ENCODE measurements at regions not wholly inside any gene's neighbourhood (a gene's known extent, or its start where the extent isn't known, plus 50 kb on each side); places are given as distances from the start of the nearest gene placed in this dataset.

DNA sequence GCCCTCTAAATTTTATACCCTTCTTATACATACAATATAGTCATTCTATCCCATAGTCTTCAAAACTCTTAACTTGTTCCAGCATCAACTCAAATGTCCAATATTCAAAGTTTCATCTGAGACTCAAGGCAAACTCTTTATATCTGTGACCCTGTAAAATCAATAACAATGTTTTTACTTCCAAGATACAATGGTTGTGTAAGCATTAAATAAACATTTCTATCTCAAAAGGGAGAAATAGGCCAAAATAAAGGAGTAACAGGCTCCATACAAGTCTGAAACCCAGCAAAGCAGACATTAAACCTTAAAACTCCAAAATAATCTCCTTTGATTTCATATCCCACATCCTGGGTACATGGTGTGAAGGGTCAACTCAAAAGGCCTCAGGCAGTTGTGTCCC lies 1299.1 kb downstream of the MRPL39 start:
- no peak for TF ChIP-seq ZNF324 (tag by site-specific recombination; IDR thresholded peaks at IDR 0.05)
- TF ChIP-seq, protein P1, sequence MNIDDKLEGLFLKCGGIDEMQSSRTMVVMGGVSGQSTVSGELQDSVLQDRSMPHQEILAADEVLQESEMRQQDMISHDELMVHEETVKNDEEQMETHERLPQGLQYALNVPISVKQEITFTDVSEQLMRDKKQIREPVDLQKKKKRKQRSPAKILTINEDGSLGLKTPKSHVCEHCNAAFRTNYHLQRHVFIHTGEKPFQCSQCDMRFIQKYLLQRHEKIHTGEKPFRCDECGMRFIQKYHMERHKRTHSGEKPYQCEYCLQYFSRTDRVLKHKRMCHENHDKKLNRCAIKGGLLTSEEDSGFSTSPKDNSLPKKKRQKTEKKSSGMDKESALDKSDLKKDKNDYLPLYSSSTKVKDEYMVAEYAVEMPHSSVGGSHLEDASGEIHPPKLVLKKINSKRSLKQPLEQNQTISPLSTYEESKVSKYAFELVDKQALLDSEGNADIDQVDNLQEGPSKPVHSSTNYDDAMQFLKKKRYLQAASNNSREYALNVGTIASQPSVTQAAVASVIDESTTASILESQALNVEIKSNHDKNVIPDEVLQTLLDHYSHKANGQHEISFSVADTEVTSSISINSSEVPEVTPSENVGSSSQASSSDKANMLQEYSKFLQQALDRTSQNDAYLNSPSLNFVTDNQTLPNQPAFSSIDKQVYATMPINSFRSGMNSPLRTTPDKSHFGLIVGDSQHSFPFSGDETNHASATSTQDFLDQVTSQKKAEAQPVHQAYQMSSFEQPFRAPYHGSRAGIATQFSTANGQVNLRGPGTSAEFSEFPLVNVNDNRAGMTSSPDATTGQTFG (tag by site-specific recombination; IDR thresholded peaks at IDR 0.05; ENCODE audit: borderline replicate concordance): no peak
- TF ChIP-seq SCRT1 (tag by site-specific recombination; IDR thresholded peaks at IDR 0.05; ENCODE audit: borderline replicate concordance): no peak
- TF ChIP-seq ZNF416 (tag by site-specific recombination; IDR thresholded peaks at IDR 0.05): no peak
- TF ChIP-seq KLF8 (tag by site-specific recombination; IDR thresholded peaks at IDR 0.05): no peak
- no peak for TF ChIP-seq ZNF335 (tag by site-specific recombination; conservative IDR thresholded peaks at IDR 0.05)
- no peak for TF ChIP-seq ZSCAN23 (tag by site-specific recombination; IDR thresholded peaks at IDR 0.05)
- TF ChIP-seq ZNF791 (tag by site-specific recombination; IDR thresholded peaks at IDR 0.05): no peak
- no peak for TF ChIP-seq ZNF146 (tag by site-specific recombination; IDR thresholded peaks at IDR 0.05)

GRCh38 chr21:24302400-24302799 lies 1304.9 kb downstream of the MRPL39 start:
- Histone ChIP-seq H3K27ac (ENCODE audit: extremely low read depth, low read depth, low read length) (no peak overlapping the region), H3K4me3 (ENCODE audit: low read depth, low read length) (no peak overlapping the region), H3K9me3 (ENCODE audit: control insufficient read depth, insufficient read depth, low read depth, low read length) (no peaks in the 10 kb centered on the region), H3K4me1 (ENCODE audit: control insufficient read depth, insufficient read depth, low read length) (no peaks in the 10 kb centered on the region), H3K36me3 (ENCODE audit: control insufficient read depth in 2 of 2, insufficient read depth in 1 of 2, low read length in 2 of 2) (no peaks in the 10 kb centered on the region)
- TF ChIP-seq ZNF155 (tag by site-specific recombination; IDR thresholded peaks at IDR 0.05): no peak
- TF ChIP-seq TCF7L2 (IDR thresholded peaks at IDR 0.05; ENCODE audit: borderline replicate concordance, low read depth, low read length): no peak
- TF ChIP-seq ZNF266 (tag by site-specific recombination; IDR thresholded peaks at IDR 0.05; ENCODE audit: low read depth): no peak
- TF ChIP-seq YY1 (tag by site-specific recombination; IDR thresholded peaks at IDR 0.05): no peak
- CTCF ChIA-PET: no interaction called here
- POLR2A ChIA-PET: no interaction called here

More for the DNA sequence above, 1299.1 kb downstream of the MRPL39 start:
- H3K4me3 ChIP-seq (ENCODE audit: low read depth, low read length): no peak overlapping the region
- H3K27ac ChIP-seq (ENCODE audit: extremely low read depth, low read depth, low read length): no peak overlapping the region
- ChIA-PET POLR2A (no interaction called here), CTCF (no interaction called here)
- H3K4me1 ChIP-seq (ENCODE audit: control insufficient read depth, insufficient read depth, low read length): no peaks in the 10 kb centered on the region
- no peaks in the 10 kb centered on the region for H3K36me3 ChIP-seq (ENCODE audit: control insufficient read depth in 2 of 2, insufficient read depth in 1 of 2, low read length in 2 of 2)
- no peaks in the 10 kb centered on the region; the same call in 1 of the 2 replicates for H3K9me3 ChIP-seq (ENCODE audit: control insufficient read depth, insufficient read depth, low read depth, low read length)

DNA sequence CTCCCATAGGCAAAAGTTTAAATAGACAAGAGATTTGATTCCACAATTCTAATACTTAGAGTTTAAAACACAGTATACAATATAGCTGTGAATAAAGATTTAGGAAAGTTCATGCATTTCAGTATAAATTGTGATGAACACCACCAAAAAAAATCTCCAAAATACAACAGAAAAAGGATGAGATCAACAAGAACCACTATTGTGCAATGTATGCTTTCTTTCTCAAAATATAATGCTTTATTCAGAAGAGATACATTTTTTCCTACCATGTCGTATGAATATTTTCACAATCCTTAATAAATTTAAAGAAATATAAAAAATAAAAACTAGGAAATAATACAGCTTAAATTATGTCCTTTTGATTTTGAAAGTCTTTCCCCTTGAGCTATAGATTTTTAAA lies 1309.2 kb downstream of the MRPL39 start:
- TF ChIP-seq, protein P2, sequence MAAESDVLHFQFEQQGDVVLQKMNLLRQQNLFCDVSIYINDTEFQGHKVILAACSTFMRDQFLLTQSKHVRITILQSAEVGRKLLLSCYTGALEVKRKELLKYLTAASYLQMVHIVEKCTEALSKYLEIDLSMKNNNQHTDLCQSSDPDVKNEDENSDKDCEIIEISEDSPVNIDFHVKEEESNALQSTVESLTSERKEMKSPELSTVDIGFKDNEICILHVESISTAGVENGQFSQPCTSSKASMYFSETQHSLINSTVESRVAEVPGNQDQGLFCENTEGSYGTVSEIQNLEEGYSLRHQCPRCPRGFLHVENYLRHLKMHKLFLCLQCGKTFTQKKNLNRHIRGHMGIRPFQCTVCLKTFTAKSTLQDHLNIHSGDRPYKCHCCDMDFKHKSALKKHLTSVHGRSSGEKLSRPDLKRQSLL (tag by site-specific recombination; IDR thresholded peaks at IDR 0.05): no peak
- TF ChIP-seq ZNF302 (tag by site-specific recombination; IDR thresholded peaks at IDR 0.05; ENCODE audit: low read depth): no peak
- TF ChIP-seq, protein P3, sequence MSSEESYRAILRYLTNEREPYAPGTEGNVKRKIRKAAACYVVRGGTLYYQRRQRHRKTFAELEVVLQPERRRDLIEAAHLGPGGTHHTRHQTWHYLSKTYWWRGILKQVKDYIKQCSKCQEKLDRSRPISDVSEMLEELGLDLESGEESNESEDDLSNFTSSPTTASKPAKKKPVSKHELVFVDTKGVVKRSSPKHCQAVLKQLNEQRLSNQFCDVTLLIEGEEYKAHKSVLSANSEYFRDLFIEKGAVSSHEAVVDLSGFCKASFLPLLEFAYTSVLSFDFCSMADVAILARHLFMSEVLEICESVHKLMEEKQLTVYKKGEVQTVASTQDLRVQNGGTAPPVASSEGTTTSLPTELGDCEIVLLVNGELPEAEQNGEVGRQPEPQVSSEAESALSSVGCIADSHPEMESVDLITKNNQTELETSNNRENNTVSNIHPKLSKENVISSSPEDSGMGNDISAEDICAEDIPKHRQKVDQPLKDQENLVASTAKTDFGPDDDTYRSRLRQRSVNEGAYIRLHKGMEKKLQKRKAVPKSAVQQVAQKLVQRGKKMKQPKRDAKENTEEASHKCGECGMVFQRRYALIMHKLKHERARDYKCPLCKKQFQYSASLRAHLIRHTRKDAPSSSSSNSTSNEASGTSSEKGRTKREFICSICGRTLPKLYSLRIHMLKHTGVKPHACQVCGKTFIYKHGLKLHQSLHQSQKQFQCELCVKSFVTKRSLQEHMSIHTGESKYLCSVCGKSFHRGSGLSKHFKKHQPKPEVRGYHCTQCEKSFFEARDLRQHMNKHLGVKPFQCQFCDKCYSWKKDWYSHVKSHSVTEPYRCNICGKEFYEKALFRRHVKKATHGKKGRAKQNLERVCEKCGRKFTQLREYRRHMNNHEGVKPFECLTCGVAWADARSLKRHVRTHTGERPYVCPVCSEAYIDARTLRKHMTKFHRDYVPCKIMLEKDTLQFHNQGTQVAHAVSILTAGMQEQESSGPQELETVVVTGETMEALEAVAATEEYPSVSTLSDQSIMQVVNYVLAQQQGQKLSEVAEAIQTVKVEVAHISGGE (tag by site-specific recombination; conservative IDR thresholded peaks at IDR 0.05; ENCODE audit: low read depth): no peak
- no peak for TF ChIP-seq ZFP3 (tag by site-specific recombination; IDR thresholded peaks at IDR 0.05; ENCODE audit: low read depth)
- no peak for TF ChIP-seq ZNF544 (tag by site-specific recombination; IDR thresholded peaks at IDR 0.05)
- no peak overlapping the region for H3K4me3 ChIP-seq (ENCODE audit: low read depth, low read length)
- no peaks in the 10 kb centered on the region for H3K4me1 ChIP-seq (ENCODE audit: control insufficient read depth, insufficient read depth, low read length)
- no peaks in the 10 kb centered on the region for H3K36me3 ChIP-seq (ENCODE audit: control insufficient read depth in 2 of 2, insufficient read depth in 1 of 2, low read length in 2 of 2)
- no peak overlapping the region for H3K27ac ChIP-seq (ENCODE audit: extremely low read depth, low read depth, low read length)
- no peaks in the 10 kb centered on the region; the same call in 1 of the 2 replicates for H3K9me3 ChIP-seq (ENCODE audit: control insufficient read depth, insufficient read depth, low read depth, low read length)
- CTCF ChIA-PET: interaction anchor here (0.6 kb wide), 1 partner anchor 1348 kb away, joined by 6 read pairs; no protein-coding TSS in a partner anchor
- POLR2A ChIA-PET: no interaction called here

Measured in HEK293 (cell line).